Natural killer cell (primary cell): ENCODE measurements at regions not wholly inside any gene's neighbourhood (a gene's known extent, or its start where the extent isn't known, plus 50 kb on each side); places are given as distances from the start of the nearest gene placed in this dataset.
A peak's percentile ranks its signal among the peaks of the same experiment; 100 is the strongest.

Experiments used
- ATAC-seq, 3 donors: fragments of 150-1000 bp in 2 of 3; fragments of 200-7000 bp in 1 of 3; cut with Tn5 transposase; 1 replicate in 1 of 3; 2 replicates in 2 of 3; pipeline ENCODE4 v1.10.0; 2021; ENCODE audit warnings: mild to moderate bottlenecking in 2 of 3, moderate library complexity in 2 of 3
- DNase-seq, 2 donors: peaks; one replicate each; pipeline versions ENCODE4 v3.0.0 to v3.0.0-alpha.2; 2013 to 2021; ENCODE audit warnings: mixed read lengths in 1 of 2
- H3K27ac ChIP-seq: one replicate; pipeline ENCODE4 v1.5.1; 2013; ENCODE audit warnings: mild to moderate bottlenecking, low read length
- H3K27me3 ChIP-seq: one replicate; pipeline ENCODE4 v1.6.1; 2013; ENCODE audit warnings: low read length; ENCODE audit not compliant: control insufficient read depth, insufficient read depth
- H3K36me3 ChIP-seq: one replicate; pipeline ENCODE4 v1.6.1; 2013; ENCODE audit warnings: low read length; ENCODE audit not compliant: control insufficient read depth, insufficient read depth
- H3K4me1 ChIP-seq: one replicate; pipeline ENCODE4 v1.6.1; 2013; ENCODE audit warnings: low read length; ENCODE audit not compliant: control insufficient read depth, insufficient read depth
- H3K4me3 ChIP-seq: one replicate; pipeline ENCODE4 v1.5.1; 2013; ENCODE audit warnings: low read length
- H3K9me3 ChIP-seq: one replicate; pipeline ENCODE4 v1.6.1; 2013; ENCODE audit warnings: low read length; ENCODE audit not compliant: control insufficient read depth, insufficient read depth
- H3K27ac Mint-ChIP-seq, 2 donors: one replicate each; pipeline ENCODE4 v1.8.0; 2022; ENCODE audit warnings: mild to moderate bottlenecking in 2 of 2, mixed read lengths in 2 of 2, moderate library complexity in 1 of 2
- H3K27me3 Mint-ChIP-seq, 2 donors: one replicate each; pipeline ENCODE4 v1.8.0; 2022; ENCODE audit warnings: low read depth in 2 of 2, mixed read lengths in 2 of 2
- H3K36me3 Mint-ChIP-seq: one replicate; pipeline ENCODE4 v1.8.0; 2022; ENCODE audit warnings: mixed read lengths
- H3K4me1 Mint-ChIP-seq, 2 donors: one replicate each; pipeline ENCODE4 v1.8.0; 2022; ENCODE audit warnings: mixed read lengths in 2 of 2
- H3K4me3 Mint-ChIP-seq: one replicate; pipeline ENCODE4 v1.8.0; 2022; ENCODE audit warnings: mild to moderate bottlenecking, moderate library complexity, mixed read lengths
- H3K9me3 Mint-ChIP-seq, 2 donors: one replicate each; pipeline ENCODE4 v1.8.0; 2022; ENCODE audit warnings: mixed read lengths in 2 of 2
- WGBS: methylation state at CpG from one replicate; pipeline ENCODE4 v1.1.7; 2013; ENCODE audit warnings: missing lambda C conversion rate; ENCODE audit not compliant: insufficient coverage; 5-methylcytosine and 5-hydroxymethylcytosine counted together
- intact Hi-C: fragments of 100-400 bp; cut with micrococcal nuclease; formaldehyde crosslinking; loops from one replicate; pipeline ENCODE4 v1.14.2; 2022
- TF ChIP-seq, protein P1 (sequence below): fragments of 200-600 bp; IDR thresholded peaks from one replicate; pipeline ENCODE4 v1.8.0; 2022; ENCODE audit warnings: antibody characterized with exemption

DNA sequence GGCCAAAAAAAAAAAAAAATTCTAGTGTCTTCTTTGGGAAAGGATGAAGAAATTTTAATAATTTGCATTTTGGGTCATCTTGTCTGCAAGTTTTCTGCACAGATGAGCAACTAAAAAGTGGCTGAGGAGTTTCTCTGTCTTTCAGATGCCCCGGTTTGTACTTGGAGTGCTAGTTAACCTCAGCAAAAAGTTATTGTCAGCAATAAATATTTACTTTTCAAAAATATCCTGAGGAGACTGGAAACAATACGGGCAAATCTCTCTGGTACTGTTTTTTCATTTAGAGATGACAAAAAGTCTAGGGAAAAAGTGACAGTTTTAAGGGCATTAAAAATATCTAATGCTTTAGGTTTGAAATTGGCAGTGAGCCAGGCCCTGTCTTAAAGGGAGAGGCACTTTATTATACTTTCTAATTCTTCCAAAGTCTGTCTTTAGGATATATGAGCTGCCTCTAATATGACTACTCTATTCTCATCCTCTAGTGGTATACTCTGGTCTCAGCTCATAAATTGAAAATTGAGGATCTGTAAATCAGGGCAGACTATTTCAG, 436.0 kb upstream of the NR2F2 start:
- Mint-ChIP-seq H3K27me3 (peaks cover 7 to 10% of the 10 kb centered on the region in 2 donors), H3K4me3 (no peak overlapping the region), H3K36me3 (peaks cover 8% of the 10 kb centered on the region), H3K9me3 (peaks cover 0 to 2% of the 10 kb centered on the region in 2 donors), H3K27ac (no peak overlapping the region), H3K4me1 (peaks cover 0 to 4% of the 10 kb centered on the region in 2 donors)
- Histone ChIP-seq H3K27ac (no peak overlapping the region), H3K27me3 (no peaks in the 10 kb centered on the region), H3K36me3 (no peaks in the 10 kb centered on the region), H3K4me3 (no peak overlapping the region), H3K4me1 (no peaks in the 10 kb centered on the region), H3K9me3 (no peaks in the 10 kb centered on the region)
- DNase-seq (peak in 1 of 2 donors; percentile 8), ATAC-seq (no peak)
- intact Hi-C loops, result no loop called here
- WGBS, result 65% methylated on average over 2 of the region's 2 CpGs
- TF ChIP-seq, protein P1, sequence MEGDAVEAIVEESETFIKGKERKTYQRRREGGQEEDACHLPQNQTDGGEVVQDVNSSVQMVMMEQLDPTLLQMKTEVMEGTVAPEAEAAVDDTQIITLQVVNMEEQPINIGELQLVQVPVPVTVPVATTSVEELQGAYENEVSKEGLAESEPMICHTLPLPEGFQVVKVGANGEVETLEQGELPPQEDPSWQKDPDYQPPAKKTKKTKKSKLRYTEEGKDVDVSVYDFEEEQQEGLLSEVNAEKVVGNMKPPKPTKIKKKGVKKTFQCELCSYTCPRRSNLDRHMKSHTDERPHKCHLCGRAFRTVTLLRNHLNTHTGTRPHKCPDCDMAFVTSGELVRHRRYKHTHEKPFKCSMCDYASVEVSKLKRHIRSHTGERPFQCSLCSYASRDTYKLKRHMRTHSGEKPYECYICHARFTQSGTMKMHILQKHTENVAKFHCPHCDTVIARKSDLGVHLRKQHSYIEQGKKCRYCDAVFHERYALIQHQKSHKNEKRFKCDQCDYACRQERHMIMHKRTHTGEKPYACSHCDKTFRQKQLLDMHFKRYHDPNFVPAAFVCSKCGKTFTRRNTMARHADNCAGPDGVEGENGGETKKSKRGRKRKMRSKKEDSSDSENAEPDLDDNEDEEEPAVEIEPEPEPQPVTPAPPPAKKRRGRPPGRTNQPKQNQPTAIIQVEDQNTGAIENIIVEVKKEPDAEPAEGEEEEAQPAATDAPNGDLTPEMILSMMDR, result no peak

GRCh38 chr15:95895508-95895907, 435.0 kb upstream of the NR2F2 start:
- intact Hi-C loops, result no loop called here
- Histone ChIP-seq H3K4me1 (no peaks in the 10 kb centered on the region), H3K4me3 (no peak overlapping the region), H3K9me3 (no peaks in the 10 kb centered on the region), H3K27me3 (no peaks in the 10 kb centered on the region), H3K27ac (no peak overlapping the region), H3K36me3 (no peaks in the 10 kb centered on the region)
- Mint-ChIP-seq H3K9me3 (peaks cover 0 to 2% of the 10 kb centered on the region in 2 donors), H3K4me1 (peaks cover 0 to 4% of the 10 kb centered on the region in 2 donors), H3K36me3 (peaks cover 8% of the 10 kb centered on the region), H3K27me3 (peaks cover 7 to 8% of the 10 kb centered on the region in 2 donors), H3K27ac (no peak overlapping the region), H3K4me3 (no peak overlapping the region)
- ATAC-seq (no peak), DNase-seq (no peak)
- TF ChIP-seq, protein P1, result no peak

GRCh38 chr15:95897651-95898050, 432.8 kb upstream of the NR2F2 start:
- no peak overlapping the region for H3K27ac Mint-ChIP-seq
- no peaks in the 10 kb centered on the region for H3K36me3 Mint-ChIP-seq
- DNase-seq (no peak), ATAC-seq (no peak)
- H3K27me3 Mint-ChIP-seq, result peaks cover 0 to 7% of the 10 kb centered on the region in 2 donors
- intact Hi-C loops, result no loop called here
- H3K36me3 ChIP-seq, result no peaks in the 10 kb centered on the region
- TF ChIP-seq, protein P1, result no peak
- peaks cover 0 to 2% of the 10 kb centered on the region in 2 donors for H3K9me3 Mint-ChIP-seq
- peaks cover 0 to 4% of the 10 kb centered on the region in 2 donors for H3K4me1 Mint-ChIP-seq
- WGBS, result 100% methylated on average over 1 of the region's 2 CpGs
- H3K4me1 ChIP-seq, result no peaks in the 10 kb centered on the region
- H3K9me3 ChIP-seq, result no peaks in the 10 kb centered on the region
- no peak overlapping the region for H3K4me3 Mint-ChIP-seq
- H3K27ac ChIP-seq, result no peak overlapping the region
- no peak overlapping the region for H3K4me3 ChIP-seq
- H3K27me3 ChIP-seq, result no peaks in the 10 kb centered on the region

DNA sequence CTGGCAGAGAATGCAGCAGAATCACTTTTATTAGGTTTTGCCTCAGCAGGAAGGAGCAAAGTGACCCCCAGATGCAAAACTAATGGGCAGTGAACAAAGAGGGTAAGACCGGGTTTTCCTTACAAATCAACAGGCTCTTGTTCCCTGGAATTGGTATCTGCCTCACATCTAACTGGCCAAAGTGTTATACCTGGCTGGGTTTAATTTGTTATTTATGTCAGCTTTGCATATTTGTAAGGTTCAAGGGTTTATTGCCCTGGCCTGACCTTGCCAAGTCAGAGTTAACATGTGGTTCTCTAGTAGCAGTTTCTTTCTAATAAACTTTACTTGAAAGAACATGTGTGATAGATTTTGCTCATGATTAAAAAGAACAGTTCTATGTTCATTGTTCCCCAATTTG, 431.7 kb upstream of the NR2F2 start:
- 88% methylated on average over 1 of the region's 1 CpG for WGBS
- H3K4me1 Mint-ChIP-seq, result peaks cover 0 to 4% of the 10 kb centered on the region in 2 donors
- no peaks in the 10 kb centered on the region for H3K9me3 ChIP-seq
- H3K27ac ChIP-seq, result no peak overlapping the region
- no peaks in the 10 kb centered on the region for H3K36me3 Mint-ChIP-seq
- H3K9me3 Mint-ChIP-seq, result no peaks in the 10 kb centered on the region
- peaks cover 0 to 3% of the 10 kb centered on the region in 2 donors for H3K27me3 Mint-ChIP-seq
- H3K36me3 ChIP-seq, result no peaks in the 10 kb centered on the region
- no peak overlapping the region for H3K4me3 Mint-ChIP-seq
- TF ChIP-seq, protein P1, result no peak
- no peak overlapping the region for H3K27ac Mint-ChIP-seq
- intact Hi-C loops, result no loop called here
- H3K4me1 ChIP-seq, result no peaks in the 10 kb centered on the region
- H3K27me3 ChIP-seq, result no peaks in the 10 kb centered on the region
- DNase-seq (no peak), ATAC-seq (no peak)
- H3K4me3 ChIP-seq, result no peak overlapping the region
